NCI-H510A (cell line): ENCODE measurements at regions not wholly inside any gene's neighbourhood (a gene's known extent, or its start where the extent isn't known, plus 50 kb on each side); places are given as distances from the start of the nearest gene placed in this dataset.

Experiments used
- DNase-seq: peaks from one replicate; lab custom pipeline; 2025; lab: John Stamatoyannopoulos, UW

- no peak for DNase-seq
Observed at GRCh38 chr20:50301165-50301564, 110.5 kb downstream of the CEBPB start.

DNA sequence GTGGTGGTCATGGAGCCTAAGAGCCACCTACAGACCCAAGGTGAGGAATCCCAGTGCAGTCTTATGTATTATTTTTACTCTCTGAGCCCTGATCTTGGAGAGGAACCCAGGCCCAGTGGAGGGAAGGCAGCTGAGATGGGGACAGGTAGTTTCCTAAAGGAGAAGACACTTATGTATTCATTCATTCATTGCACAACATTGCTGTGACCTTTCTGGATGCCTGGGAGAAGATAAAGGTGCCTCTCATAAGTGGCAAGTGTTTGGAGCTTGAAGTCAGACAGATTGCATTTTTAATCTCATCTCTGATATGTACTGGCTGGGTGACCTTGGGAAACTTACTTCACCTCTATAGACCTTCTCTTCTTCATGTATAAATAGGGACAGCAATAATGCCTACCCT lies 111.1 kb downstream of the CEBPB start:
- DNase-seq: no peak

GRCh38 chr20:50302341-50303057 lies 111.9 kb downstream of the CEBPB start:
- DNase-seq: no peak

DNA sequence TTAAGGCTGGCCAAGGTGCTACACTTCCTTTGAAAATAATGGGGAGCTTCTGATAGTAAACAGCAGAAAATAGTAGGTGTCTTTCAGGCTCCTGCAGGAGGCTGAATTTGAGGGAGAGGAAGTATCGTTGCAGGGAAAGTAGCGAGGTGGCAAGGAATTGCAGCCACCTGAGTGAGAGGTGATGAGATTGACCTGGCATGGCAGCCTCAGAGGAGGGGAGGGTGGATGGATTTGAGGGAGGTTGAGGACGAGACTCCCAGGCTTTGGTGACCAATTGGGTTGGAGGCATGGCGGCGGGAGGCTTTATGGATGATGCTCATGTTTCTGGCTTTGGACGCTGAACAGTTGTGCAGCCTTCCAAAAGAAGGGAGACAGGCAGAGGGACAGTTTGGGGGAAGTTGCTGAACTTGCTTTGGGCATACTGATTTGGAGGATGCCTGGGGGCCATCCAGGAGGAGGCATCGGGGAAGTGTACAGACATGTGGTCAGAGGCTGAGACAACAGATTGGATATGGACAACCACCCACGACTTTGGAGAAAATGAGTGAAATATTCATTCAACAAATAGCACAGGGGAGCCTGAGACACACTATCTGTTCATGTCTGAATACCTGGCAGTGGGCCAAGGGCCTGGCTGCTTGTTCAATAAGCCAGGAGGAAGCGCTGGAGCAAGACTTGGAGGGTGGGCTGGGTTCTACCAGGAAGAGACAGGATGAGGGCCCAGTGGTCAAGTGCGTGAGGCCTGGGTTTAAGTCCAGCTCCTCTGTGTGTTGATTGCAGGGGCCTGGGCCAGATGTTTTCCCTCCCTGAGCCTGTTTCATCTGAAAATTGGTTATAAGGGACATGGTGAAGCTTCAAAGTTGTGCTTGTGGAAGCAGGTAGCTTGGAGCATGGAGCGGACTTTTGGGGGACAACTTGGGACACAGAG lies 113.2 kb downstream of the CEBPB start:
- peak; percentile 70 for DNase-seq

DNA sequence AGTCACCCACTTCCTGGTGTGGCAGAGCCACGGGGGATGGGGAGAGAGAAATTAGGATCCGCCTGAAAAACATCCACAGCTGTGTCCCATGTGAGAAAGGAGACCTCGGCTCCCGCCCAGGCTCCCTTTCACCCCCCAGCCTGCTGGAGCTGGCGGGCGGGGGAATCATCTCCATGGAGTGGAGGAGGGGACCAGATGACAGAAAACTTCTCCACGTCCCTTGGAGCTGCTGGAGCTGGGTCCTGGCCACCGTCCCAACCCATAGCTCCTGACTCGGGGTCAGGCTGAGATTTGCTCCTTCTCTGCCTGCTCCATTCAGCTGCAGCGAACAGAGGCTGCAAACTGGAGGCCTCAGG lies 113.8 kb downstream of the CEBPB start:
- DNase-seq: no peak

GRCh38 chr20:50304923-50305635 lies 114.4 kb downstream of the CEBPB start:
- no peak for DNase-seq

DNA sequence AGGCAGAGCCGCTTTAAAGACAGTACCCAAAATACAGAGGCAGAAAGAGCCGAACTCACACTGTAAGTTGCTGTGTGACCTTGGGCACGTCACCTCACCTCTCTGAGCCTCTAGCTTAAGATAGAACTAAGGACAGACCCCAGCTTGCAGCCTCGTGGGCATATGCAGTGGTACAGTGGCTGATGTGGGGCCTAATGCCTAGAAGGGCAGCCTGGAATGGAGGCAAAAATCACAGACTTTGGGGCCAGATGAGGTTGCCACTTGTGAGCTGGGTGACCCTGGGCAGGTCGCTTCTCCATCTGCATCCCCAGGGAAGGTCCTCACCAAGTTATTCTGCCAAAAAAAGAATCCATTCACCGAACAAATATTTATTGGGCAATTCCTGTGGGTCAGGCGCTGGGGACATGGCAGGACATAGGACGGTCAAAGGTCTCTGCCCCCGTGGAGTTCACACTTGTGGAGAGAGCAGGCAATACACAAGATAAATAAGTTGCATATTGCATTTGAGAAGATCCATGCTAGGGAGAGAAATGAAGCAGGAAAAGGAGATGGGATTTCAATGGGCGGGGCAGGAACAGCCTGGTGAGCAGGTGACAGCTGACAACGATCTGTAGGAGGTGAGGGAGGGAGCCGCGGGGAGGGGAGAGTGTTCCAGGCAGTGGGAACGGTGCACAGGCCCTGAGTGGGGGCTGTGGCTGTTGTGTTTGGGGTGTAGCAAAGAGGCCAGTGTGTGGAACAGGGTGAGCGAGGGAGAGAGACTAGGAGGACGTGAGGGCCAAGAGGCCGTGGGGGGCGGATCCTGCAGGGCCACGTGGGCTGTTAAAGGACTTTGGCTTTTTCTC lies 115.2 kb downstream of the CEBPB start:
- peak; percentile 68 for DNase-seq

DNA sequence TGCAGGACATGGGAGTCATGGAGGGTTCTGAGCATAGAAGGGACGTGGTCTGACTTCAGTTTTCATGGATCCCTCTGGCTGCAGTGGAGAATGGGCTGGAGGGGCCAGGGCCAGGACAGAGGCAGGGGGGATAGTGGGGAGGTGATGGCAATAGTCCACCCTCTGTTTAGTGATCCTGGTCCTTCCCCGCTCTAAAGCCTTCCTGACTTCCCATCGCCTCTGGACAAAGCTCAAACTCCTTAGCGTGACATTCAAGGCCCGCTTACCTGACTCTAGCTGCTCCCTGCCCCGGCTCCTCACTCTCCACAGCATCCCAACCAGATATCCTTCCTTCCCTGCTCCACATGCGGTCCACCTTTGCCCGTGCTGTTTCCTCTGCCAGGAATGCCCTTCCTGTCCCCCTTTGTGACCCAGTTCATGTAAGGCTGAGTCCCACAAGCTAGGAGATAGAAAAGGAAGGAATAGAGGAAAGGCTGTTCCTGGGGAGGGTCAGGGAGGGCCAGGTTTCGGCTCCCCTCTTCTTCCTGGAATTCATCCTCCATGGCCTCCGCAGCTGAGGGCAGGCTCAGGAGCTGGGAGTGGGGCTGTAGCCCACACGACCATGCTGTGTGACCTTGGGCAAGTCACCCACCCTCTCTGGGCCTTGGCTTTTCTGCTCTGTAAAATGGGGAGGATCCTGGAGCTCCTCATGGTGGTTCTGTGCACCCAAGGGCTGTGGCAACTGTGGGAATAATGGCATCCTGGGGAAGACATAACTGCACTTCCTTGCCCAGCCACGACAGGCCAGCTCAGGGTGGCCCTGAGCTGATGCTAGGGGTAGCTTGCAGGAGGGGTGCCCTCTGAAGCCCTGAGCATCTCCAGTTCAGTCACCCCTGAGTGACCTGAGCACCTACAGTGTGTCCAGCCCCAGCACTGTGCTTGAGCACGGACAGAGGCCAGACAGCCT lies 116.1 kb downstream of the CEBPB start:
- no peak for DNase-seq

DNA sequence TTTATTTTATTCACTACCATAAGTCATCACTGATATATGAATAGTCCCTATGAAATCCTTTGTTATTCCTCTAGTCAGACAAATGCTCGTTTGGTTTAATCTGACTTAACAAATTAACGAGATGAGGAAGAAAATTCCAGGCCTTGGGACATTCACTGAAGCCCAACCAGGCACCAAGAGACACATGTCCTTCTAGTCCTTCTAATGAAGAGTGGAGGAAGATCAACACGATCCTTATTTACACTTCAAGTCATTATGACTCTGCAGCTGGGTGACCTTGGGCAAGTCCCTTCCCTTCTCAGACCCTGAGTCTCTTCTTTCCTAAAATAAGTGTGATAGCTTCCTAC lies 117.5 kb downstream of the CEBPB start:
- no peak for DNase-seq

- DNase-seq: peak; percentile 38
Observed at GRCh38 chr20:50308513-50309279, 118.1 kb downstream of the CEBPB start.

GRCh38 chr20:50309280-50309763 lies 118.7 kb downstream of the CEBPB start:
- DNase-seq: no peak

- no peak for DNase-seq
Observed at GRCh38 chr20:50309764-50310672, 119.4 kb downstream of the CEBPB start.

DNA sequence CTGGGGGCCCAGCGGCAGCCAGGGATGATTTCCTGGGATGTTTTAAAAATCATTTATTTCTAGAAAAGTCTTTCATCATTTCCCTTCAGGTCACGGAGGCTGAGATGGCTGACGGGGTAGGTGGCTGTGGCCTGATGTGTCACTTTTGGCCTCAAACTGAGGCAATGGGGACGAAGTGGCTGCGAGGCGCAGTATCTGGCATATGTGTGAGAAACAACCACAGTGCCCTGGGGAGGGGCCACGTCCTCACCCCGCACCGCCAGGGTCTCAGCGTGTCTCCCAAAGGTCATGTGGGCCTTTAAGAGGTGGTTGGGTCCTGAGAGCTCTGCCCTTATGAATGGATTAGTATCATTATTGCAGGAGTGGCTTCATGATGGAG lies 120.0 kb downstream of the CEBPB start:
- no peak for DNase-seq

- no peak for DNase-seq
Observed at GRCh38 chr20:50311308-50312001, 120.8 kb downstream of the CEBPB start.

- no peak for DNase-seq
Observed at GRCh38 chr20:50312002-50312681, 121.5 kb downstream of the CEBPB start.

DNA sequence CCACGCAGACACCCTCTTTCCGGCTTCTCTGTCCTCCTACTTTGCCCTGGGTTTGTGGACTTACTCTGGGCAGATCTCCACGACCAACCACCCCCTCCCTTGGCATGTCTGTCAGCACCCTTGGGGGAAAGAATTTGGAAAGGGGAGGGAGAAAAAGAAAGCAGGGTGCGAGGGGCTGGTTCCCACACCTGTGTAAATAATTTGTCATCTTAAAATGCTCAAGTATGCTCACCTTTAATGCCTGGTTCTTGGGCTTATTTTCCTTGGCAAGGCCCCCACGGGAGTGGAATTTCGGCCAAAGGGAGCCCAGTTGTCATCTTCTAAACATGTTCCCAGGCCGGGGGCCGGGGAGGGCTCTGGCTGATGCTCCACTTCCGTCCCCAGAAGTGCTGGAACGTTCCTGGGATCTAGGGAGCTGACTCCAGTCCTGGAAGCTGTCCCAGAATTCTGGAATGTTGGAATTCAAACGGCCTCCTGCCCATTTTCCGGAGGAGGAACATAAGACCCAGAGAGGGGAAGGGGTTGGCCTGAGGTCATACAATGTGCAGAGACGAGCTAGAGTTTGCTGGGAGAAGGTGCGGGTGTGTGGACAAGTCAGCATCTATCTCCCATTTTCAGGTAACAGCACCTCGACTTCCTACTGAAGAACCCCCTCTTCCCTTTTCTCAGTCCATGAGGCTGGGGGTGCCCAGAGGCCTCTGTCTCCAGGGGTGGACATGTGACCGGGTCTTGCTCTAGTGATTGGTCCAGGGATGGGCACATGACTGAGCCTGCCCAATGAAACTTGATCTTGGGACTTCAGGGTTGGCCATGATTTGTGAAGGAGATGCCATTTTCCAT lies 122.3 kb downstream of the CEBPB start:
- DNase-seq: no peak

- DNase-seq: no peak
Observed at GRCh38 chr20:50313522-50313820, 122.8 kb downstream of the CEBPB start.
